ENCODE measurements at regions not wholly inside any gene's neighbourhood (a gene's known extent, or its start where the extent isn't known, plus 50 kb on each side); places are given as distances from the start of the nearest gene placed in this dataset.

GRCh38 chr1:238485057-238485911, 594.6 kb upstream of the ZP4 start:
- TF ChIP-seq CTCF (IDR thresholded peaks at IDR 0.05) (no peak), EZH2 (IDR thresholded peaks at IDR 0.05; ENCODE audit: borderline replicate concordance, insufficient read depth, low read depth, low read length, poor library complexity, severe bottlenecking) (no peak)

Measured in B cell (primary cell).